Liver (tissue), 7 donors: ENCODE measurements at regions not wholly inside any gene's neighbourhood (a gene's known extent, or its start where the extent isn't known, plus 50 kb on each side); places are given as distances from the start of the nearest gene placed in this dataset.

Source experiments
- DNase-seq: peaks from one replicate; pipeline ENCODE4 v3.0.0-alpha.2; 2017; ENCODE audit warnings: low spot score
- H3K27ac ChIP-seq, 2 donors: one replicate each; pipeline ENCODE4 v1.7.0; 2013; ENCODE audit warnings: inconsistent platforms in 2 of 2, low read length in 2 of 2, control low read depth in 1 of 2, low read depth in 1 of 2, mild to moderate bottlenecking in 1 of 2
- H3K27me3 ChIP-seq, 4 donors: one replicate each; pipeline versions ENCODE4 v1.6.1 to v1.7.0; 2013; ENCODE audit warnings: low read length in 3 of 4, inconsistent platforms in 1 of 4, mild to moderate bottlenecking in 1 of 4, moderate library complexity in 1 of 4; ENCODE audit not compliant: control insufficient read depth in 4 of 4, insufficient read depth in 4 of 4
- H3K36me3 ChIP-seq, 4 donors: one replicate each; pipeline versions ENCODE4 v1.6.1 to v1.7.0; 2013; ENCODE audit warnings: low read length in 3 of 4, mild to moderate bottlenecking in 3 of 4, low read depth in 1 of 4, moderate library complexity in 1 of 4; ENCODE audit not compliant: control insufficient read depth in 4 of 4, insufficient read depth in 3 of 4
- H3K4me1 ChIP-seq, 4 donors: one replicate each; pipeline versions ENCODE4 v1.6.1 to v1.7.0; 2013; ENCODE audit warnings: low read length in 3 of 4, mild to moderate bottlenecking in 3 of 4, moderate library complexity in 1 of 4; ENCODE audit not compliant: control insufficient read depth in 4 of 4, insufficient read depth in 4 of 4
- H3K4me3 ChIP-seq, 3 donors: one replicate each; pipeline versions ENCODE4 v1.6.1 to v1.7.0; 2013; ENCODE audit warnings: low read length in 3 of 3, control low read depth in 1 of 3, low read depth in 1 of 3, mild to moderate bottlenecking in 1 of 3
- H3K9ac ChIP-seq, 2 donors: one replicate each; pipeline ENCODE4 v1.7.0; 2013; ENCODE audit warnings: low read length in 2 of 2, mild to moderate bottlenecking in 2 of 2, moderate library complexity in 2 of 2, control low read depth in 1 of 2, low read depth in 1 of 2
- H3K9me3 ChIP-seq, 4 donors: one replicate each; pipeline versions ENCODE4 v1.6.1 to v1.7.0; 2013; ENCODE audit warnings: low read length in 3 of 4; ENCODE audit not compliant: control insufficient read depth in 4 of 4
- EGR1 ChIP-seq, 2 donors: IDR thresholded peaks; 2 replicates each; pipeline ENCODE4 v1.6.1; 2016 to 2018; ENCODE audit warnings: antibody characterized with exemption in 2 of 2, low read depth in 2 of 2
- FOXA1 ChIP-seq: IDR thresholded peaks from 2 replicates; pipeline ENCODE4 v1.6.1; 2016; ENCODE audit warnings: antibody characterized with exemption
- FOXA2 ChIP-seq: IDR thresholded peaks from 2 replicates; pipeline ENCODE4 v1.6.1; 2016; ENCODE audit warnings: antibody characterized with exemption
- HNF4G ChIP-seq: IDR thresholded peaks from 2 replicates; pipeline ENCODE4 v1.6.1; 2016; ENCODE audit warnings: antibody characterized with exemption
- JUND ChIP-seq, 2 donors: IDR thresholded peaks; 2 replicates each; pipeline ENCODE4 v1.6.1; 2016; ENCODE audit warnings: antibody characterized with exemption in 2 of 2
- NR2F2 ChIP-seq: IDR thresholded peaks from 2 replicates; pipeline ENCODE4 v1.6.1; 2016; ENCODE audit warnings: antibody characterized with exemption
- RXRA ChIP-seq, 2 donors: IDR thresholded peaks; 2 replicates each; pipeline ENCODE4 v1.6.1; 2017 to 2018; ENCODE audit warnings: antibody characterized with exemption in 2 of 2, mild to moderate bottlenecking in 1 of 2
- TAF1 ChIP-seq: conservative IDR thresholded peaks from 2 replicates; pipeline ENCODE4 v1.6.1; 2016; ENCODE audit warnings: antibody characterized with exemption, mild to moderate bottlenecking
- YY1 ChIP-seq: IDR thresholded peaks from 2 replicates; pipeline ENCODE4 v1.6.1; 2016; ENCODE audit warnings: antibody characterized with exemption, mild to moderate bottlenecking
- WGBS: extraction: QIAGEN DNeasy Blood & Tissue Kit; methylation state at CpG from one replicate; pipeline ENCODE4 v1.1.7; 2013; 5-methylcytosine and 5-hydroxymethylcytosine counted together
- TF ChIP-seq, protein P1 (sequence below): IDR thresholded peaks from 2 replicates; pipeline ENCODE4 v1.6.1; 2016; ENCODE audit warnings: antibody characterized with exemption, mild to moderate bottlenecking
- TF ChIP-seq, protein P2 (sequence below): IDR thresholded peaks from 2 replicates; pipeline ENCODE4 v1.6.1; 2016; ENCODE audit warnings: antibody characterized with exemption
- TF ChIP-seq, protein P3 (sequence below): IDR thresholded peaks from 2 replicates; pipeline ENCODE4 v1.6.1; 2016; ENCODE audit warnings: antibody characterized with exemption
- TF ChIP-seq, protein P4 (sequence below): IDR thresholded peaks from 2 replicates; pipeline ENCODE4 v1.6.1; 2016; ENCODE audit warnings: antibody characterized with exemption
- donor health status: healthy.
- donor health status: healthy.
- donor health status: healthy.
- donor health status: healthy.

DNA sequence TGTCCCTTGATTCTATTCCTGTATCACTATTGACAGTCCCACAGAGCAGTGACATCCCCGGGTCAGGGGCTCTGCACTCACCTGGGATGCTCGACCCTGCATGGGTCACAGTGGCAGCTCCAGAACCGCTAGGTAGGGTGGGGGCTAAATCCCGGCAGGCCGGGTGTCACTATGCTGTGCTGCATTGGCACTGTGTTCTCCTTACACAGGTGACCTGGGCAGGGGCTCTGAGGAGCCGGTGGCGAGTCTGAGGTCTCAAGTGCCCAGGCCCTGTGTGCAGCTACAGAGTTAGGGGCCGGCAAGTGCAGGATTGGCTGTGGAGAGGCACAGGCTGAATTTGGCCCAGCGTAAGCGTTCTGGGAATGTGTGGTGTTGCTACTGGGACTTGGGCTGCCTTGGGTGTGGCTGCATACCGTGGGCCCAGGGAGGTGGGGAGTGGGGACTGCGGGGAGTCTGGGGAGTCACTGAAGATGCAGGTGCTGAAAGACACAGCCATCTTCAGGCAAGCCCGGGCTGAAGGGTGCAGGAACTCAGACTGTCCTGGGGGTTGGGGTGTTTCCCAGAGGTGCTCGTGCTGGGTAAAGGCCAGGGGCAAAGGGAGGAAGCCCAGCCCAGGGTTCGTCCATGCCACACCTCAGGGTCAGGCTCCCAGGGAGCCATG, 102.6 kb upstream of the PRR20G start (continued):
- TF ChIP-seq, protein P1, sequence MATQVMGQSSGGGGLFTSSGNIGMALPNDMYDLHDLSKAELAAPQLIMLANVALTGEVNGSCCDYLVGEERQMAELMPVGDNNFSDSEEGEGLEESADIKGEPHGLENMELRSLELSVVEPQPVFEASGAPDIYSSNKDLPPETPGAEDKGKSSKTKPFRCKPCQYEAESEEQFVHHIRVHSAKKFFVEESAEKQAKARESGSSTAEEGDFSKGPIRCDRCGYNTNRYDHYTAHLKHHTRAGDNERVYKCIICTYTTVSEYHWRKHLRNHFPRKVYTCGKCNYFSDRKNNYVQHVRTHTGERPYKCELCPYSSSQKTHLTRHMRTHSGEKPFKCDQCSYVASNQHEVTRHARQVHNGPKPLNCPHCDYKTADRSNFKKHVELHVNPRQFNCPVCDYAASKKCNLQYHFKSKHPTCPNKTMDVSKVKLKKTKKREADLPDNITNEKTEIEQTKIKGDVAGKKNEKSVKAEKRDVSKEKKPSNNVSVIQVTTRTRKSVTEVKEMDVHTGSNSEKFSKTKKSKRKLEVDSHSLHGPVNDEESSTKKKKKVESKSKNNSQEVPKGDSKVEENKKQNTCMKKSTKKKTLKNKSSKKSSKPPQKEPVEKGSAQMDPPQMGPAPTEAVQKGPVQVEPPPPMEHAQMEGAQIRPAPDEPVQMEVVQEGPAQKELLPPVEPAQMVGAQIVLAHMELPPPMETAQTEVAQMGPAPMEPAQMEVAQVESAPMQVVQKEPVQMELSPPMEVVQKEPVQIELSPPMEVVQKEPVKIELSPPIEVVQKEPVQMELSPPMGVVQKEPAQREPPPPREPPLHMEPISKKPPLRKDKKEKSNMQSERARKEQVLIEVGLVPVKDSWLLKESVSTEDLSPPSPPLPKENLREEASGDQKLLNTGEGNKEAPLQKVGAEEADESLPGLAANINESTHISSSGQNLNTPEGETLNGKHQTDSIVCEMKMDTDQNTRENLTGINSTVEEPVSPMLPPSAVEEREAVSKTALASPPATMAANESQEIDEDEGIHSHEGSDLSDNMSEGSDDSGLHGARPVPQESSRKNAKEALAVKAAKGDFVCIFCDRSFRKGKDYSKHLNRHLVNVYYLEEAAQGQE = no peak
- TF ChIP-seq NR2F2 (no peak), FOXA1 (no peak)

DNA sequence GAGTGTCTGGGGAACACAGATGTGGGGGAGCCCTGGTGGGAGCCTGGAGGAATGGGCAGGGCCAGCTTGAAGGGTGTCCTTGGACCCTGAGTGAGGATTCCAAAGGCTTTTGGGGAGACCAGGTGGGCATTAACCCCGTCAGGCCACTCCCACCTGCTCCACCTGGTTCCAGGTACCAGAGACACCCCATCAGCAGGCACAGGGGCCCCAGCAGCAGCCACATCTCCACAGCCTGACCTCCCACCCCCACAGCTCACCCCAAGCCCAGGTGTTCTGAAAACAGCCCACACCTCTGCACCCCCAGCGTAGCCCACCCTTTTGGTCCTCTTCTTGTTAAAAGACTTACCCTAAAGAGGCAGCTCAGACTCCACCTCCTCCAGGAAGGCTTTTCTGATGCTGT, 102.1 kb upstream of the PRR20G start:
- peaks cover 0 to 5% (median 0%) of the 10 kb centered on the region in 4 donors for H3K27me3 ChIP-seq
- WGBS = 66% methylated on average over 2 of the region's 2 CpGs

DNA sequence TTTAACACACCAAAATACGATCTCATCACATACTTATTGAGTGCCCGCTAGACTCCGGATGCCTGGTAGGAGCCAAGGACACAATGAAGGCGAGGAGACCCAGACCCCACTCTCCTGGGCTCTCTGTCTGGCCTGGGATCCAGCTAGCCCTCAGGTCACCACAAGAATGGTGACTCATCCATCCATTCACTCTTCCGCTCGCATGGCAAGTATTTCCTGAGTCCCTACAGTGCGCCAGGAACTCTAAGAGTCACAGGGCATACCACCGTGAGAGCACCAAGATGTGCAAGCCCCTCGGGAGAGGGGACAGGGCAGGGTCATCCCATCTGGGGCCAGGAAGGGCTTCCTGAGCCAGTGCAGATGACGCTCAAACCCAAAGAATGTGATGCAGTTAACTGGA, 101.6 kb upstream of the PRR20G start:
- WGBS = 79% methylated on average over 10 of the region's 10 CpGs
- H3K9me3 ChIP-seq = no peaks in the 10 kb centered on the region
- no peak for DNase-seq
- TF ChIP-seq, protein P2, sequence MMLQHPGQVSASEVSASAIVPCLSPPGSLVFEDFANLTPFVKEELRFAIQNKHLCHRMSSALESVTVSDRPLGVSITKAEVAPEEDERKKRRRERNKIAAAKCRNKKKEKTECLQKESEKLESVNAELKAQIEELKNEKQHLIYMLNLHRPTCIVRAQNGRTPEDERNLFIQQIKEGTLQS = no peak
- no peak for TF ChIP-seq RXRA (IDR thresholded peaks at IDR 0.05)
- no peak for TF ChIP-seq YY1
- no peak for TF ChIP-seq NR2F2
- TF ChIP-seq, protein P3, sequence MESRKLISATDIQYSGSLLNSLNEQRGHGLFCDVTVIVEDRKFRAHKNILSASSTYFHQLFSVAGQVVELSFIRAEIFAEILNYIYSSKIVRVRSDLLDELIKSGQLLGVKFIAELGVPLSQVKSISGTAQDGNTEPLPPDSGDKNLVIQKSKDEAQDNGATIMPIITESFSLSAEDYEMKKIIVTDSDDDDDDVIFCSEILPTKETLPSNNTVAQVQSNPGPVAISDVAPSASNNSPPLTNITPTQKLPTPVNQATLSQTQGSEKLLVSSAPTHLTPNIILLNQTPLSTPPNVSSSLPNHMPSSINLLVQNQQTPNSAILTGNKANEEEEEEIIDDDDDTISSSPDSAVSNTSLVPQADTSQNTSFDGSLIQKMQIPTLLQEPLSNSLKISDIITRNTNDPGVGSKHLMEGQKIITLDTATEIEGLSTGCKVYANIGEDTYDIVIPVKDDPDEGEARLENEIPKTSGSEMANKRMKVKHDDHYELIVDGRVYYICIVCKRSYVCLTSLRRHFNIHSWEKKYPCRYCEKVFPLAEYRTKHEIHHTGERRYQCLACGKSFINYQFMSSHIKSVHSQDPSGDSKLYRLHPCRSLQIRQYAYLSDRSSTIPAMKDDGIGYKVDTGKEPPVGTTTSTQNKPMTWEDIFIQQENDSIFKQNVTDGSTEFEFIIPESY = no peak
- TF ChIP-seq JUND (IDR thresholded peaks at IDR 0.05) = no peak
- TF ChIP-seq, protein P4, sequence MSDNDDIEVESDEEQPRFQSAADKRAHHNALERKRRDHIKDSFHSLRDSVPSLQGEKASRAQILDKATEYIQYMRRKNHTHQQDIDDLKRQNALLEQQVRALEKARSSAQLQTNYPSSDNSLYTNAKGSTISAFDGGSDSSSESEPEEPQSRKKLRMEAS = no peak
- H3K4me1 ChIP-seq = no peaks in the 10 kb centered on the region
- no peak overlapping the region for H3K9ac ChIP-seq
- H3K27ac ChIP-seq = no peak overlapping the region
- H3K4me3 ChIP-seq = no peak overlapping the region
- H3K27me3 ChIP-seq = peaks cover 0 to 3% (median 0%) of the 10 kb centered on the region in 4 donors
- no peaks in the 10 kb centered on the region for H3K36me3 ChIP-seq

More for the DNA sequence above, 102.1 kb upstream of the PRR20G start:
- TF ChIP-seq FOXA2 = no peak
- TF ChIP-seq NR2F2 = no peak
- TF ChIP-seq HNF4G = no peak
- TF ChIP-seq, protein P2 = no peak
- no peak for TF ChIP-seq FOXA1
- TF ChIP-seq TAF1 = no peak
- no peak for TF ChIP-seq EGR1 (IDR thresholded peaks at IDR 0.05; ENCODE audit: low read depth in 2 of 2)
- no peak for TF ChIP-seq RXRA (IDR thresholded peaks at IDR 0.05)
- H3K4me3 ChIP-seq = no peak overlapping the region
- H3K27ac ChIP-seq = no peak overlapping the region
- no peak overlapping the region for H3K9ac ChIP-seq
- no peak for DNase-seq
- H3K4me1 ChIP-seq = no peaks in the 10 kb centered on the region
- no peaks in the 10 kb centered on the region for H3K36me3 ChIP-seq
- no peaks in the 10 kb centered on the region for H3K9me3 ChIP-seq
